GM12878 (cell line): ENCODE measurements at regions not wholly inside any gene's neighbourhood (a gene's known extent, or its start where the extent isn't known, plus 50 kb on each side); places are given as distances from the start of the nearest gene placed in this dataset.

Source experiments
- EP300 ChIP-seq, 2 experiments: fragments of 150-350 bp in 1 of 2; IDR thresholded peaks; 2 replicates each; pipeline ENCODE4 v1.6.1; 2011 to 2012; ENCODE audit warnings: low read depth in 2 of 2, low read length in 2 of 2, borderline replicate concordance in 1 of 2, improper control_type of control experiment in 1 of 2, inconsistent platforms in 1 of 2; ENCODE audit not compliant: control insufficient read depth in 1 of 2
- EZH2 ChIP-seq: IDR thresholded peaks from 2 replicates; pipeline ENCODE4 v1.6.1; 2012; ENCODE audit warnings: low read depth, mild to moderate bottlenecking, control low read depth, inconsistent platforms, low read length, borderline replicate concordance; ENCODE audit not compliant: control insufficient read depth
- NFYB ChIP-seq: IDR thresholded peaks from 2 replicates; pipeline ENCODE4 v1.6.1; 2011; ENCODE audit warnings: low read depth, mild to moderate bottlenecking, low read length, improper control_type of control experiment, moderate library complexity; ENCODE audit not compliant: insufficient read depth
- SPI1 ChIP-seq: IDR thresholded peaks from 2 replicates; pipeline ENCODE4 v1.6.1; 2011; ENCODE audit warnings: low read depth, mild to moderate bottlenecking, low read length, moderate library complexity, borderline replicate concordance; ENCODE audit not compliant: insufficient read depth
- TF ChIP-seq, protein P1 (sequence below), 3 experiments: IDR thresholded peaks in 2 of 3; conservative IDR thresholded peaks in 1 of 3; 2 replicates each; pipeline ENCODE4 v1.5.1; 2011; ENCODE audit warnings: low read depth in 3 of 3, low read length in 3 of 3, mild to moderate bottlenecking in 3 of 3, control low read depth in 2 of 3, moderate library complexity in 2 of 3, inconsistent platforms in 1 of 3, mixed read lengths in 1 of 3; ENCODE audit not compliant: control insufficient read depth in 2 of 3, insufficient read depth in 1 of 3; ENCODE audit errors: extremely low read depth in 1 of 3

GRCh38 chr3:168885028-168885427 lies 778.5 kb downstream of the MECOM start:
- TF ChIP-seq SPI1 (no peak), EP300 (IDR thresholded peaks at IDR 0.05; ENCODE audit: borderline replicate concordance in 1 of 2, control insufficient read depth in 1 of 2, low read depth in 2 of 2, low read length in 2 of 2) (no peak), EZH2 (no peak), NFYB (no peak)
- TF ChIP-seq, protein P1, sequence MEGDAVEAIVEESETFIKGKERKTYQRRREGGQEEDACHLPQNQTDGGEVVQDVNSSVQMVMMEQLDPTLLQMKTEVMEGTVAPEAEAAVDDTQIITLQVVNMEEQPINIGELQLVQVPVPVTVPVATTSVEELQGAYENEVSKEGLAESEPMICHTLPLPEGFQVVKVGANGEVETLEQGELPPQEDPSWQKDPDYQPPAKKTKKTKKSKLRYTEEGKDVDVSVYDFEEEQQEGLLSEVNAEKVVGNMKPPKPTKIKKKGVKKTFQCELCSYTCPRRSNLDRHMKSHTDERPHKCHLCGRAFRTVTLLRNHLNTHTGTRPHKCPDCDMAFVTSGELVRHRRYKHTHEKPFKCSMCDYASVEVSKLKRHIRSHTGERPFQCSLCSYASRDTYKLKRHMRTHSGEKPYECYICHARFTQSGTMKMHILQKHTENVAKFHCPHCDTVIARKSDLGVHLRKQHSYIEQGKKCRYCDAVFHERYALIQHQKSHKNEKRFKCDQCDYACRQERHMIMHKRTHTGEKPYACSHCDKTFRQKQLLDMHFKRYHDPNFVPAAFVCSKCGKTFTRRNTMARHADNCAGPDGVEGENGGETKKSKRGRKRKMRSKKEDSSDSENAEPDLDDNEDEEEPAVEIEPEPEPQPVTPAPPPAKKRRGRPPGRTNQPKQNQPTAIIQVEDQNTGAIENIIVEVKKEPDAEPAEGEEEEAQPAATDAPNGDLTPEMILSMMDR (IDR thresholded peaks at IDR 0.05 in 2 of 3, conservative IDR thresholded peaks at IDR 0.05 in 1 of 3; ENCODE audit: control insufficient read depth in 2 of 3, extremely low read depth in 1 of 3, insufficient read depth in 1 of 3, low read depth in 3 of 3, low read length in 3 of 3) = no peak
